Type B pancreatic cell (in vitro differentiated cells): ENCODE measurements at regions not wholly inside any gene's neighbourhood (a gene's known extent, or its start where the extent isn't known, plus 50 kb on each side); places are given as distances from the start of the nearest gene placed in this dataset.

ENCODE experiments used
- DNase-seq: peaks from one replicate; pipeline ENCODE4 v3.0.0; 2021; ENCODE audit warnings: mixed read lengths; ENCODE audit not compliant: unreplicated experiment; ENCODE audit errors: extremely low spot score
- H3K27ac Mint-ChIP-seq: 2 replicates; pipeline ENCODE4 v1.8.0; 2021; ENCODE audit warnings: mild to moderate bottlenecking, mixed read lengths
- H3K27me3 Mint-ChIP-seq: 2 replicates; pipeline ENCODE4 v1.8.0; 2021; ENCODE audit warnings: mixed read lengths
- H3K36me3 Mint-ChIP-seq: 2 replicates; pipeline ENCODE4 v1.8.0; 2021; ENCODE audit warnings: mixed read lengths
- H3K4me1 Mint-ChIP-seq: one replicate; pipeline ENCODE4 v1.8.0; 2021; ENCODE audit warnings: mixed read lengths; ENCODE audit not compliant: unreplicated experiment
- H3K4me3 Mint-ChIP-seq: 2 replicates; pipeline ENCODE4 v1.8.0; 2021; ENCODE audit warnings: mild to moderate bottlenecking, mixed read lengths
- H3K9me3 Mint-ChIP-seq: 2 replicates; pipeline ENCODE4 v1.8.0; 2021; ENCODE audit warnings: mixed read lengths
- CTCF ChIP-seq: fragments of 200-600 bp; sonication (generic); conservative IDR thresholded peaks from 2 replicates; pipeline ENCODE4 v1.5.0; 2021; ENCODE audit warnings: antibody characterized with exemption, mild to moderate bottlenecking

- Mint-ChIP-seq H3K36me3 (no peaks in the 10 kb centered on the region), H3K27me3 (no peaks in the 10 kb centered on the region), H3K4me3 (no peak overlapping the region), H3K4me1 (no peaks in the 10 kb centered on the region), H3K9me3 (peaks cover 6% of the 10 kb centered on the region), H3K27ac (no peak overlapping the region)
- no peak for DNase-seq
- no peak for TF ChIP-seq CTCF
These were observed 1230.4 kb downstream of the AACS start for GRCh38 chr12:126295652-126296051.

GRCh38 chr12:126309278-126309677 is 1244.0 kb downstream of the AACS start:
- H3K4me3 Mint-ChIP-seq: no peak overlapping the region
- H3K4me1 Mint-ChIP-seq: no peaks in the 10 kb centered on the region
- no peak overlapping the region for H3K27ac Mint-ChIP-seq
- H3K36me3 Mint-ChIP-seq: no peaks in the 10 kb centered on the region
- no peaks in the 10 kb centered on the region for H3K27me3 Mint-ChIP-seq
- no peaks in the 10 kb centered on the region for H3K9me3 Mint-ChIP-seq
- no peak for TF ChIP-seq CTCF
- DNase-seq: no peak

- H3K27ac Mint-ChIP-seq: no peak overlapping the region
- no peak for TF ChIP-seq CTCF
- H3K36me3 Mint-ChIP-seq: no peaks in the 10 kb centered on the region
- peaks cover 9% of the 10 kb centered on the region for H3K27me3 Mint-ChIP-seq
- no peak overlapping the region for H3K4me3 Mint-ChIP-seq
- H3K4me1 Mint-ChIP-seq: peaks cover 6% of the 10 kb centered on the region
- DNase-seq: no peak
- H3K9me3 Mint-ChIP-seq: no peaks in the 10 kb centered on the region
These were observed 1247.2 kb downstream of the AACS start for GRCh38 chr12:126312457-126312856.

GRCh38 chr12:126316411-126316810 is 1251.2 kb downstream of the AACS start:
- Mint-ChIP-seq H3K9me3 (no peaks in the 10 kb centered on the region), H3K27me3 (peaks cover 9% of the 10 kb centered on the region), H3K36me3 (no peaks in the 10 kb centered on the region), H3K4me3 (no peak overlapping the region), H3K27ac (no peak overlapping the region), H3K4me1 (peaks cover 6% of the 10 kb centered on the region)
- DNase-seq: no peak
- no peak for TF ChIP-seq CTCF

GRCh38 chr12:126337556-126338441 is 1272.6 kb downstream of the AACS start:
- no peak overlapping the region for H3K27ac Mint-ChIP-seq
- no peak overlapping the region for H3K4me3 Mint-ChIP-seq
- no peaks in the 10 kb centered on the region for H3K9me3 Mint-ChIP-seq
- peaks cover 3% of the 10 kb centered on the region for H3K27me3 Mint-ChIP-seq
- no peak for TF ChIP-seq CTCF
- no peak for DNase-seq
- no peaks in the 10 kb centered on the region for H3K4me1 Mint-ChIP-seq
- H3K36me3 Mint-ChIP-seq: peaks cover 4% of the 10 kb centered on the region
